Activated T-cell treated with anti-CD3 and anti-CD28 coated beads, Interleukin-2, amount 50 U/mL, for 72 hours (primary cell): ENCODE measurements at regions not wholly inside any gene's neighbourhood (a gene's known extent, or its start where the extent isn't known, plus 50 kb on each side); places are given as distances from the start of the nearest gene placed in this dataset.

Experiments used
- ATAC-seq, 2 donors: fragments of 150-1000 bp; cut with Tn5 transposase; replicated peaks in 1 of 2; 2 replicates each; pipeline ENCODE4 v1.10.0; 2021; ENCODE audit warnings: moderate library complexity in 2 of 2, mild to moderate bottlenecking in 1 of 2
- DNase-seq, 2 donors: peaks; one replicate each; pipeline ENCODE4 v3.0.0; 2021 to 2022; ENCODE audit warnings: mixed read lengths in 1 of 2
- H3K27ac Mint-ChIP-seq: one replicate; pipeline ENCODE4 v1.8.0; 2022; ENCODE audit warnings: mild to moderate bottlenecking, moderate library complexity, mixed read lengths
- H3K27me3 Mint-ChIP-seq: one replicate; pipeline ENCODE4 v1.8.0; 2022; ENCODE audit warnings: low read depth, mixed read lengths
- H3K36me3 Mint-ChIP-seq, 2 donors: one replicate each; pipeline ENCODE4 v1.8.0; 2022; ENCODE audit warnings: mixed read lengths in 2 of 2, mild to moderate bottlenecking in 1 of 2; ENCODE audit not compliant: insufficient read depth in 2 of 2
- H3K4me1 Mint-ChIP-seq: one replicate; pipeline ENCODE4 v1.8.0; 2022; ENCODE audit warnings: low read depth, mixed read lengths
- H3K4me3 Mint-ChIP-seq, 2 donors: one replicate each; pipeline ENCODE4 v1.8.0; 2022; ENCODE audit warnings: mild to moderate bottlenecking in 2 of 2, mixed read lengths in 2 of 2, moderate library complexity in 2 of 2
- H3K9me3 Mint-ChIP-seq, 2 donors: one replicate each; pipeline ENCODE4 v1.8.0; 2022; ENCODE audit warnings: mixed read lengths in 2 of 2

DNA sequence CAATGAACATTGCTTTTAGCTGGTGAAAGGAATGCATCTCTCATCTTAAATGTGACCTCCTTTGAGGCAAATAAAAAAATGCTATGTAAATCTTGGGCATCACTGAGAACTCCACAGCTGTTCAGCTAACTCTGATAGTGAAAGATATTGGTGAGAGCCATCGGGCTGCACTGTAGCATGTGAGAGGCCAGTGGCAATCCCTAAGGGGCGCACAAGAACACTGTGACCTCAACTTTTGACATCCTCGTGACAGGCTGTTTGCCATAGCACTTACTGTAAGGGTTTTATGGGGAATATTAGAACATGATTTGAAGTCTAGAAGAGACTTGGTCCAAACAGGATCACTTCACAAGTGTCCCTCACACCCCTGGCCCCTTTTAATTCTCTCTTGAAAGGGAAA, 697.9 kb downstream of the MCTP2 start:
- H3K27ac Mint-ChIP-seq = no peak overlapping the region

DNA sequence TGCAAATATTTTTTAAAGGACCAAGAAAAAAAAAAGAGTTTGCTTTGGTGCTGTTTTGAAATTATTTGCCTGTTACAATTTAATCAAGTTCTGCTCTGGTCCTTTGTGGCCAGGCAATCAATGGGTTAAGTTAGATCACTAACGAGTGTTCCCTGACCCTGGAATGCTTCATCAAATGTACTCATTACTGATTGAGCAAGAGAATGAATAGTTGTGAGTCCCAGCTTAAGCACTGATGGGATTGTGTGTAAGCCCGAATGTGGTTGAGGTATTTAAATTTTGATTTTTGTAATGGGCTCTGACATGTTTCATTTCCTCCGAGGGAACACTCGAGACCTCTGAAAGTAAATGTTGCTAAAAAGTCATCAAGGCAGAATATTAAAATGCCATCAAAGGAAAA, 699.1 kb downstream of the MCTP2 start:
- no peak for DNase-seq
- Mint-ChIP-seq H3K27me3 (no peaks in the 10 kb centered on the region), H3K9me3 (peaks cover 1 to 2% of the 10 kb centered on the region in 2 donors), H3K36me3 (no peaks in the 10 kb centered on the region), H3K4me1 (no peaks in the 10 kb centered on the region), H3K27ac (no peak overlapping the region), H3K4me3 (no peak overlapping the region)
- no peak for ATAC-seq

More for the DNA sequence above, 697.9 kb downstream of the MCTP2 start:
- Mint-ChIP-seq H3K4me1 (no peaks in the 10 kb centered on the region), H3K9me3 (no peaks in the 10 kb centered on the region), H3K36me3 (no peaks in the 10 kb centered on the region), H3K4me3 (no peak overlapping the region), H3K27me3 (no peaks in the 10 kb centered on the region)
- no peak for DNase-seq
- no peak for ATAC-seq

DNA sequence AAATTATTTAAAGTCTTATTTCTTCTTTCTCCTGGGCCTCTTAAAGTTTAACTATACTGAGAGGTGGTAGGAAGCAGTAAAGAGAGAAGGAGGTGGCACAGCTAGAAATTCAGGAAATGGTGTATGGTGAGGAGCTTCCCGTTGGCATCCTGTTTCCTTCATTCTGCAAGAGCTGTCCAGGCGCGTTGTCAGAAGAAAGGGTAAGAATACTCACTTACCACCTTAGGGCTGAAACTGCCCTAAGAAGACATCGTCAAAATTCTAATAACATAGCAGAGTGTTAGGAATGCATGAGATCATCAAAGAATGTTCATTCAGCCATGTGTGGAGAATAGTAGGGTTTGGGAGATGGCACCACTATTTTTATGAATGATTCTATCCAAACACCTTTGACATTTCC, 699.6 kb downstream of the MCTP2 start:
- no peaks in the 10 kb centered on the region for H3K27me3 Mint-ChIP-seq
- no peaks in the 10 kb centered on the region for H3K4me1 Mint-ChIP-seq
- H3K9me3 Mint-ChIP-seq = peaks cover 1 to 2% of the 10 kb centered on the region in 2 donors
- ATAC-seq (no peak), DNase-seq (no peak)
- no peak overlapping the region for H3K4me3 Mint-ChIP-seq
- no peak overlapping the region for H3K27ac Mint-ChIP-seq
- H3K36me3 Mint-ChIP-seq = no peaks in the 10 kb centered on the region

DNA sequence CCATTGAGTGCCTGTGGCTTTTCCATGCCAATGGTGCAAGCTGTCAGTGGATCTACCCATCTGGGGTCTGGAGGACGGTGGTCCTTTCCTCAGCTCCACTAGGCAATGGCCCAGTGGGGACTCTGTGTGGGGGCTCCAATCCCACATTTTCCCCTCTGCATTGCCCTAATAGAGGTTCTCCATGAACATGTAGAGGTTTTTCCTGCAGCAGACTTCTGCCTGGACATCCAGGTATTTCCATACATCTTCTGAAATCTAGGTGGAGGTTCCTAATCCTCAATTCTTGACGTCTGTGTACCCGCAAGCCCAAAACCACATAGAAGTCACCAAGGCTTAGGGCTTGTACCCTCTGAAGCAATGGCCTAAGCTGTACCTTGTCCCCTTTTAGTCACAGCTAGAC, 703.1 kb downstream of the MCTP2 start:
- Mint-ChIP-seq H3K27me3 (no peaks in the 10 kb centered on the region), H3K36me3 (no peaks in the 10 kb centered on the region), H3K4me3 (no peak overlapping the region), H3K4me1 (no peaks in the 10 kb centered on the region), H3K27ac (no peak overlapping the region), H3K9me3 (peaks cover 1 to 2% of the 10 kb centered on the region in 2 donors)
- ATAC-seq = no peak
- DNase-seq = no peak

DNA sequence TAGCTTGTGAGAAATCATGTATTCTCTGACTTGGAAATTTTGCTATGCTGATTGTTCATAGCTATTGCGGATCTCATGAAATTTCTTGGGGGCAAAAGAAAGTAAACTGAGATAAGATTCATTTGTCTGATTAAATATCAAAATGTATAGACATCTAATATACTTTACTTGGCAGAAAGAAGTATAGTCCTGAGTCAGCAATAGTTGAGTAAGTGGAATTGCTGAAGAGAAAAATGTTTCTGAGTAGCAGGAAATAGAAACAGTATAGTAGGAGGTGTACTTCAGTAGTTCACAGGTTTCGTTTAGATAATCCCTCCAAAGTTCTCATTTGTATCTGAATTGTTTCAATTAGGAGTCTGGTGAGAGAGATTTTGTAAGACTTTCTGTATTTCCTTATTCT, 705.9 kb downstream of the MCTP2 start:
- Mint-ChIP-seq H3K27ac (no peak overlapping the region), H3K27me3 (no peaks in the 10 kb centered on the region), H3K9me3 (peaks cover 1 to 2% of the 10 kb centered on the region in 2 donors), H3K4me1 (no peaks in the 10 kb centered on the region), H3K4me3 (no peak overlapping the region), H3K36me3 (no peaks in the 10 kb centered on the region)
- DNase-seq (no peak), ATAC-seq (no peak)

DNA sequence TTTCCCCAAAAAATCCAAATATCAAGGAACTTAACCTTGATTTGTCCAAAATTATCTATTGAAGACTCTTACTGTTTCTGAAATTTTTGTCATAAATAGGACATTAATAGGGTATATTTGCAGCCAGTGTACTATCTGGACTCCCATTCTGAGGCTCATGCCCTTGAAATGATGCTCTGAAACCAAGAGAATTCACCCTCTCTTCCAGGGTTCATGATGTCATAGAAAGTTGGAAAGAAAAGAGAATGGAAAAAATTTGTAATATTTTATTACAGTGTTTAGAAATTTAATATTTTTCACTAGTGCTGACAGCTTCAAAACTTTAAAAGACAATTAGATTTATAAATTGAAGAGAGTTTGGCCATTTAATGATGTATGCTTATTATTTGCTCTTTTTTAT, 712.5 kb downstream of the MCTP2 start:
- Mint-ChIP-seq H3K27ac (no peak overlapping the region), H3K9me3 (peaks cover 1 to 3% of the 10 kb centered on the region in 2 donors), H3K27me3 (no peaks in the 10 kb centered on the region), H3K4me1 (no peaks in the 10 kb centered on the region), H3K36me3 (no peaks in the 10 kb centered on the region), H3K4me3 (no peak overlapping the region)
- ATAC-seq = no peak
- no peak for DNase-seq

DNA sequence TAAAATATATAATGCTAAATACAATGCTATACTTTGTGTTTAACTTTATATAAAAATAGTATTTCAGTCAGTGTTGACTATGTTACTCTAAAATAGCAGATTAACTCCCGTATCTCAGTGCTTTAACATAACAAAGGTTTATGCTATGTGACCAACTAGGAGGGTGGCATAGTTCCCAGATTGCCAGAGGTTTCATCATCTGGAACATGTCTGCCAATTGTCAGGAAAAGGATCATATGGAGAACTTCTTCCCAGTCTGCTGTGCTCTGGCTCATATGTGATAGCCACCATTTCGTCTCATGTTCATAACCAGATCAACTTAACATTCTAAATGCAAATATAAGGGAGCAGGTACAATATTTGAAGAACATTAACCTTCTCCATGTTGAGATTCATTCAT, 720.2 kb downstream of the MCTP2 start:
- Mint-ChIP-seq H3K27ac (no peak overlapping the region), H3K4me3 (no peak overlapping the region), H3K9me3 (peaks cover 5 to 6% of the 10 kb centered on the region in 2 donors), H3K27me3 (no peaks in the 10 kb centered on the region), H3K36me3 (no peaks in the 10 kb centered on the region), H3K4me1 (no peaks in the 10 kb centered on the region)
- DNase-seq (no peak), ATAC-seq (no peak)

DNA sequence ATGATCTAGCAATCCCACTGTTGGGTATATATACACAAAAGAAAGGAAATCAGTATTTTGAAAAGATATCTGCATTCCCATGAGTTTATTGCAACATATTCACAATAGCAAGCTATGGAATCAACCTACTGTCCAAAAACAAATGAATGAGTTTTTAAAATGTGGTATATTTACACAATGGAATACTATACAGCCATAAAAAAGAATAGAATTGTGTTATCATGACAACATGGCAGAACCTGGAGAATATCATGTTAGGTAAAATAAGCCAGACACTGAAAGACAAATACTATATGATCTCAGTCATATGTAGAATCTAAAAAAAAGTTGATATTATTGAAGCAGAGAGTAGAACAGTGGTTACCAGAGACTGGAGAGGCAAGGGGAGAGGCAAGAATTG, 732.6 kb downstream of the MCTP2 start:
- no peaks in the 10 kb centered on the region for H3K27me3 Mint-ChIP-seq
- H3K4me3 Mint-ChIP-seq = no peak overlapping the region
- DNase-seq (no peak), ATAC-seq (no peak)
- no peak overlapping the region for H3K27ac Mint-ChIP-seq
- H3K9me3 Mint-ChIP-seq = peaks cover 4 to 7% of the 10 kb centered on the region in 2 donors
- no peaks in the 10 kb centered on the region for H3K4me1 Mint-ChIP-seq
- peaks cover 0 to 2% of the 10 kb centered on the region in 2 donors for H3K36me3 Mint-ChIP-seq

DNA sequence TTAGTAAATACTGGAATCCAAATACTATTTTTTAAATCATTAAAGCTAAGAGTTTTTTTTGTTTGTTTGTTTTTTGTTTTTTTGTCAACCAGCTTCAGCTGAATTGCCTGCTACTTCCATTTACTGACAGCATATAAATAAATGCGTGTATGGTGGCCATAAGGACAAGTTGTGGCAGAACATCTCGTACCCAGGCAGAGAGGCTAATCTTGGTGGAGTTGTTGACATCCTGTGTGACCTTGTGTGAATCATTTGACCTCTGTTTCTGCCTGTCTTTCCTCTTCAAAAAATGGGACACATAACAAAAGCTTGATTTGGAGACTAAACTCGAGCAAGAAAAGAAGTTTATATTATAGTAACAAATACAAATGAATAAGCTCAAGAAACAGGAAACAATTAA, 734.2 kb downstream of the MCTP2 start:
- ATAC-seq (no peak), DNase-seq (no peak)
- peaks cover 2 to 5% of the 10 kb centered on the region in 2 donors for H3K9me3 Mint-ChIP-seq
- no peak overlapping the region for H3K4me3 Mint-ChIP-seq
- H3K36me3 Mint-ChIP-seq = peaks cover 0 to 2% of the 10 kb centered on the region in 2 donors
- no peaks in the 10 kb centered on the region for H3K4me1 Mint-ChIP-seq
- H3K27me3 Mint-ChIP-seq = no peaks in the 10 kb centered on the region
- no peak overlapping the region for H3K27ac Mint-ChIP-seq

DNA sequence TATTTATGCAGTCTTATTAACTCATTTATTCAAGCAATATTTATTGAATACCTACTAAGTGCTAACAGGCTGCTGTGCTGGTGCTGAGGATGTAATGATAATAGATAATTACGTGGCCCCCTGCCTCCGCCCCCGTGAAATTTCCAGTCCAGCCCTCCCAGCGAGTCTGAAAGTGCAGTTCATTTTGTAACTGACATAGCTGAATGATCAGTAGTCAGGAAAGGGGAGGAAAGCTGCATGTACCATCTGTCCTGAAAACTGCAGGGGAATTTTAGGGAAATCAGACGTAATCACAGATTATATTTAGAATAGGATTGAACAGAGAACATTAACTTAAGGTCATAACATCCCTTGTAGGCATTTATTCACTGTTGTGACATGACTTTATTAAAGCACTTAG, 736.8 kb downstream of the MCTP2 start:
- ATAC-seq = no peak
- Mint-ChIP-seq H3K27me3 (no peaks in the 10 kb centered on the region), H3K4me1 (no peaks in the 10 kb centered on the region), H3K9me3 (peaks cover 2 to 3% of the 10 kb centered on the region in 2 donors), H3K4me3 (no peak overlapping the region), H3K27ac (no peak overlapping the region), H3K36me3 (peaks cover 0 to 2% of the 10 kb centered on the region in 2 donors)
- DNase-seq = no peak

DNA sequence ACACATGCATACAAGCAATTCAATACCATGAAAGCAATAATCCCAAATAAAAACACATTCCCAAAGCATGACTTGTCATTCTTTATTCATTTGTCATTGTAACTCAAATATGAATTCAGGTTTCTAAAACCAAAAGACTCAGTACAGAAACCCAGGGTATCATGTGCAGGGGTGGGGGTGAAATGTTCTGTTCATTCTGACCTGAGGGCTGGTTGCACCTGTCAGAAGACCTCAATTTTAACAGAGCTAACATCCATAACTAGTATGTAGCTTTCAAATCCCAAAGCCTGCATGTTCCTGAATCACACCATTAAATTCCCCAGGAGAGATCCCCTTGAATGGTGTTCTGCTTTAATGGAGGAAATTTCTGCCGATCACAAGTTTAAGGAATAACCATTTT, 738.7 kb downstream of the MCTP2 start:
- Mint-ChIP-seq H3K4me3 (no peak overlapping the region), H3K27ac (no peak overlapping the region), H3K36me3 (no peaks in the 10 kb centered on the region), H3K27me3 (no peaks in the 10 kb centered on the region), H3K9me3 (peaks cover 0 to 3% of the 10 kb centered on the region in 2 donors), H3K4me1 (no peaks in the 10 kb centered on the region)
- ATAC-seq (no peak), DNase-seq (no peak)

DNA sequence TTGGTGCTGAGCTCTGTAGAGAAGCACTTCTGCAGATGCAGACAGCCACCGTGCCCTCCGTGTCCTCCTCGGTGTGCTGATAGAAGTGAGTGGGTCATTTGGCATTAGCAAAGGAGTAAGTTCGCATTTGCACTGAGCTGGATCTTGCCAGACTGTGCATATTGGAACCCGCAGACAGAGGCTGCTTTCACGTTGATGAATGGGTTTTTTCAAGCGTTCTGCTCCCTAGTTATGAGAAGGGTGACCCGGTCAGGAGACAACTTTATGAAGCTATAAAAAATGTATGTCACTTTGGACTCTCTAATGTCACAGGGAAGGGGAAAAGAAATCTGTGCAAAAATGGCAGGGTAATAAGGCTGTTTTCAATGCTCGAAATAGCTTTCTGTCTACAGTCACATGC, 739.4 kb downstream of the MCTP2 start:
- Mint-ChIP-seq H3K27me3 (no peaks in the 10 kb centered on the region), H3K4me3 (no peak overlapping the region), H3K9me3 (peaks cover 0 to 3% of the 10 kb centered on the region in 2 donors), H3K27ac (no peak overlapping the region), H3K4me1 (no peaks in the 10 kb centered on the region), H3K36me3 (no peaks in the 10 kb centered on the region)
- DNase-seq (no peak), ATAC-seq (no peak)

DNA sequence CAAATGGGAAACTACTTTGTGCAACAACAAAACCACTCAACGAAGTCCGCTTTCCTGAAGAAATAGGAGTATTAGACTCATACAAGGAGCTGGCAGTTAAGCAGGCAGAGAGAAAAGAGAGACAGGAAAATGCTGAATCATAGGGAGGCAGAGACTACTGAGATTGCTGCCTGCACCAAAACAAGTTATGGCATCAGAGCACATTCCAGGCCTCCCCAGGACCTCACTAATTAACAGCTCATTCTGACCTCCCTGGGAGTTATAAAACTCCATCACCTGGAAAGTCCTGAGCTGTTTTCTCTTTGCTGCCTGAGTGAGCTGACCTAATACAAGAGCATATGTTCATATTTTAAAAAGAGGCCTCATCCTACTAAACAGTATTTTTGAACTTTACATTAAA, 741.0 kb downstream of the MCTP2 start:
- no peaks in the 10 kb centered on the region for H3K27me3 Mint-ChIP-seq
- ATAC-seq (no peak), DNase-seq (no peak)
- no peaks in the 10 kb centered on the region for H3K4me1 Mint-ChIP-seq
- H3K4me3 Mint-ChIP-seq = no peak overlapping the region
- H3K36me3 Mint-ChIP-seq = no peaks in the 10 kb centered on the region
- H3K27ac Mint-ChIP-seq = no peak overlapping the region
- peaks cover 0 to 2% of the 10 kb centered on the region in 2 donors for H3K9me3 Mint-ChIP-seq

DNA sequence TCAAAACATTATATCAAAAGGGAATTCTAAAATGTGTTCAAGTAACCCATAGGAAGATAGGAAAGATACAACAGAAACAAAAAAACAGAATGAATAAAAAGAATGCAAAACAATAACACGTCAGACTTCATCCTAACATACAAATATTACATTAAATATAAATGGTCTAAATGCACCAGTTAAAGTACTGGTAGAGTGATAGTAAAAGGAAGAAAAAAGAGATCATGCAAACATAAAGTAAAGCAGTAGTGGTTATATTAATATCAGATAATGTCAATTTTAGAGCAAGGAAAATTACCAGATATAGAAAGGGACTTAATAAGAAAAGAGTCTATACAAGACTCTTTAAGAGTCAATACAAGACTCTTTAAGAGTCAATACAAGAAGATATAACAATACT, 755.7 kb downstream of the MCTP2 start:
- Mint-ChIP-seq H3K4me3 (no peak overlapping the region), H3K4me1 (no peaks in the 10 kb centered on the region), H3K27me3 (no peaks in the 10 kb centered on the region)

More for the DNA sequence above, 755.7 kb downstream of the MCTP2 start:
- ATAC-seq = no peak
- H3K9me3 Mint-ChIP-seq = peaks cover 7 to 18% of the 10 kb centered on the region in 2 donors
- H3K27ac Mint-ChIP-seq = no peak overlapping the region
- DNase-seq = no peak
- no peaks in the 10 kb centered on the region for H3K36me3 Mint-ChIP-seq
